T-helper 2 cell (primary cell): ENCODE measurements at regions not wholly inside any gene's neighbourhood (a gene's known extent, or its start where the extent isn't known, plus 50 kb on each side); places are given as distances from the start of the nearest gene placed in this dataset.

ENCODE experiments used
- DNase-seq, 5 experiments: peaks; one replicate each; pipeline versions ENCODE4 v3.0.0 to v3.0.0-alpha.2; 2012 to 2022

DNA sequence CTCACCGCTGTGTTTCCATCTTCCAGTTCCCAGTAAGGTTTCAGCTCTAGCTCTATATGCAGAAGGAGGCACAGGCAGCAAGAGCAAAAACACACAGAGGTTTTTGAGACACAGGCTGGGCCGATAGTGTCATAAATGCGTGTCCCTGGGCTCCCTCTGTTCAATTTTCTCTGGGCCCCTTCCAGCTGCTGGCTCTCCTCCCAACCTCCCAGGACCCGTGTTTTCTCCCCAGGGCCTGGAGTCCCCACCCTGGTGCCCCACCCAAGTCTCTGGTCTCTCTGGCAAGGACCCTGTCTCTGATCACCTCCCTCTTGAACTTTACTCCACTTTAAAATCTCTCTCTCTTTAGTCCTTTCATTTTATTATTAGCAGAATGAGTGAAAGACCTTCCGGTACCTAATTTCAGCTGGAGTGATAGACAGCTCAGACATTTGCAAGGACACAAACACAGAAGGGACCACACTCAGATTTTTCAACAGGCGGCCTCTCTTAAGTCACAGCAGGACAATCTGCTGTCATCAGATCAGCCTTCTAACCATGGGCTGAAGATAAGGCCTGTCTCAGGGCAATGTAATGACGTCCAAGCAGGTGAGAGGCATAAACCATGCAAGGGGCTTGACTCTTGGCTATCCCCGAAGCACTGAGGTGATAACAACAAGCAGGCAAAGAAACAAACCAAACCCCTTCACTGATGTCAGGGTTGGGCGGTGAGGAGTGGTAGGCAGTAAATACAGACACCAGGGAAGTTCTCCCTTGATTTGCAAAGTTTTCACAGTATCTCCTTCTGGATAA is 190.0 kb upstream of the IRS2 start:
- DNase-seq, result no peak

DNA sequence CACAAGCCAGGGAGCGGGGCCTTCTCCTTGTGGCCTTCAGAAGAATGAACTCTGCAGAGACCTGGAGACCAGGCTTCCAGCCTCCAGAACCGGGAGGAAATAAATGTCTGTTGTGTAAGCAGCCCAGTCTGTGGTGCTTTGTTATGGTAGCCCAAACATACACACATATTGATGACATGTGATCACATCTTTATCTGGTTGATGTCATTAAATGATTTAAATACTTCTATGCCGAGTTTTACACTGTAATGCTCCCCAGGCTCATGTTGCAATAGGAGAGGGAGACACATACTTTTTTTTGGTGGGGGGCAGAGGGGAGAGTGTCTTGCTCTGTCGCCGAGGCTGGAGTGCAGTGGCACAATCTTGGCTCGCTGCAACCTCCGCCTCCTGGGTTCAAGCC is 188.0 kb upstream of the IRS2 start:
- DNase-seq, result no peak

DNA sequence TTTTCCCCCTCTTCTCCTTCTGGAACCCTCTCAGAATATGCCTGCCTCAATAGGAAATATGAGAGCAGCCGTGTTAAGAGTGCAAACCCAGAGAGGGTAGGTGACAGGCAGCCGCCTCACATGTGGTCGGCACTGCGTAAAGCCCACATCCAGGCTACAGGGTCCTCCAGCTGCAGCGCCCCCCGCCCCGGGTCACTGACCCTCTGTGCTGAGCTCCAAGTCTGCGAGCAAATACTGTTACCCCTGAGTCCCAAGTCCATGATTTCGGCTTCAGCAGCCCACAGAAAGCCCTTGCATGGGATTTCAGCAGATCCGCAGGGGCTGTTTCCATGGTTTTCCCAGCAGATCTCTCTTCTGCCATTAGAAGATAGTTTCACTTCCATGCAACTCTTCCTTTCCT is 186.9 kb upstream of the IRS2 start:
- DNase-seq, result no peak

DNA sequence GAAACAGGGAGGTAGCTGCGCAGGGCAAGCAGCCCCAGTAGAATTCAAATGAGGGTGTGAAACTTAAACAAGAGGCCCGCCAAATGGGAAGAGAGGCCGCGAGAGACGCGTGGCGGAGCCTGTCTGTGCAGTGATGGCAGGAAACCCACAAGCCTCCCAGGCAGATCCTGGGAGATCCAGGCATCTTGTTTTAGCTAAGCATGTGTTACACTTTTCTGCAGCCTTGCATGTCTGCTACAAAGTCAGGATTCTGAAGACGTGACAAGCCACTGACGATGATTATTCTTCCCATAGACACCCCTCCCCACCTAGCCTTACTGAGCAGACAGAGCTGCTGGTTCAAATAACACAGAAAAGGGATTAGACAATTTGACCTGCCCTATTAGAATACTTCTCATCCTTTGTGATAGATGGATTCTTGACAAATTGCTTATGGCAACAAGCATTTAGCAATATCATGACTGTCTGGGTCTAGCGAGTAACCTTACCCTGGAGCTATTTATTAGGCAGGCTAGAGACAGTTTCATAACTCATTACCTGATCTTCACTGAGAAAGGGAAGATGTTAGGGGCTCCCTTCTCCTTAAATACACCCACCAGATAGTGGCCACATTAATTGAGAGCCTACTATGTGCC is 185.2 kb upstream of the IRS2 start:
- DNase-seq, result no peak

DNA sequence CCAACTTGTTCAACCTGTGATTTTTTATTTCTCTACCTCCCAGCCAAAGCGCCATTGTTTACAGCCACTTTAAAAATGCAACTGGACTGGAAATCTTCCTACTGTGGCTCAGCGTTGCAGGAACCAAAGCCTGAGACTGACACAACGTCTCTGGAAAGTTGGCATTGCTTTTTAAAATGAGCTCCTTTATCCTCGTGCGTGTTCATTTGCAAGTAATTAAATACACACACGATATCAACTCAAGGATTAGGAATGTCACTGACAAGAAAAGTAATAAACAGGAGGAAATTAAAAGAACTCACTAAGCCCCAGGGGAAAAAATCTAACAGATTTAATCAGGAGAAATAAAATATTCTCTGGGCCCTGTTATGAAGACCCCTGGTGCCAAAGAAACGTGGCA is 184.6 kb upstream of the IRS2 start:
- no peak for DNase-seq

DNA sequence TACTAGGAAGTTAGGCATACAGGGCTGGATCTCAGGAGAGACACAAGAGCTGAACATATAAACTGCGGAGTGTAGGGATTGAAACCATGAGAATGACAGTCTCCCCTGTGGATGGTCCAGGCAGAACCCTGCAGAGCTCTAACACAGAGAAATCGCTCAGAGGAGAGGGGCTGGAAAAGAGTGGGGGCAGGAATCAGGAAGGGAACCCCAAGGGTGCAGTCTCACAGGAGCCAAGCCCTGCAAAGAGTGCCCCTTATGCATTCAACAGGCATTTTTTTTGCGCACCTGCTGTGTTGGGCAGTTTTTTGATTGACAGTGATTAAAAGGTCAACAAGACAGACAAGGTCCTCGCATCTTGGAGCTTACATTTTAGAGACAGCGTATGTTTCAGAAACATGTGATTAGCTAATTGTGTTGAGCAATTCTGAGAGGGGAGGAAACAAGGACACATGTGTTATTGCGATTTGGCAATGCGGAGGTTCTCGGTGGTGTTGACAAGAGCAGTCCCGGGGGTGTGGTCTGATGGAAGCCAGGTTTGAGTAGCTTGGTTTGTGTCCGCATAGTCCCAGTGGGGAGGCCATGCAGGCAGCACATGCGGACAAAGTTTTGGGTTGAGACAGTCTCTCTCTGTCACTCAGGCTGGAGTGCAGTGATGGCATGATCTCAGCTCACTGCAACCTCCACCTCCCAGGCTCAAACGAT is 182.6 kb upstream of the IRS2 start:
- no peak for DNase-seq

DNA sequence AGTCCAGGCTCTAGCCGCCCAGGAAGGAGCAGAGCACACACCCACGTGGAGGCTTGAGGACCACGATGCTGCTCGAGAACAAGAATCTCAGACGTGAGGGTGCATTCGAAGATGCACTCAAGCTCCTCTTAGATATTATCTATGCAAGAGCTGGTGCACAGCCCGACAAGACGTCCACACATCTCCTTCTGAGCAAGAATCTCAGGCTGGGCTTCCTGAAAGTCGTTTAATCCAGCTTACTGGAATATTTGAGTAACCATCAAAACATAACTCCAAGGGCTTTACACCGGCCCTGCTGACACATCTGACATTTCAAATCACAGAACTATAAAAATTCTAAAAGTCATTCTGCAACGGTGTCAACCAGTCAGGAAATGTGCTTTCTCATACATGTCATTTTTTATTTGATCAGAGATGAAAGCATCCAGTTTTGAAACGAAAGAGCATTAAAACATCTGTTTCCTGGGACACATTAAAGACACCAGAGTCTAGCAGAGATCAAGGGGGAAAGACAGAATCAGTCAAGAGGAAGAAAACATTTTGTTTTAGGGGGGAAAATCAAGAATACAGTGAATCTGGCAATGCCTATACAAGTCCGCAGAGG is 177.7 kb upstream of the IRS2 start:
- DNase-seq, result no peak

DNA sequence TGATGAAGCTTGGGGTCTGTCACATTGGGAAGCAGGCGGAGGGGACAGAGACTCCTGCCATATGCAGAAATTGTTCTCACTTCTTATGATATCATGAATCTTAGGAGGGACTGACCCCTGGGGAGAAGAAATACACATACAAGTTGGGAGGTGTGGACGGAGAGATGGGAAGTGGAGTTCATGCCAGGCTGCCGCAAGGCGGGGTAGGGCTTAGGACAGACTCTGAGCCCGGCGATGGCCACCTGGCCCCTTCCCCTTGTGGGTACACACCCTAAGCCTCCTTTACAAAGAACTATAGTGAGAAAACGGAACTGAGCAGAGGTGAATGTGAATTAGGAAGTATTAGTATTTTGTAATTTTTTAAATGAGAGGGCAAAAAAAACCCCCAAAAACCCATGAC is 177.0 kb upstream of the IRS2 start:
- no peak for DNase-seq

DNA sequence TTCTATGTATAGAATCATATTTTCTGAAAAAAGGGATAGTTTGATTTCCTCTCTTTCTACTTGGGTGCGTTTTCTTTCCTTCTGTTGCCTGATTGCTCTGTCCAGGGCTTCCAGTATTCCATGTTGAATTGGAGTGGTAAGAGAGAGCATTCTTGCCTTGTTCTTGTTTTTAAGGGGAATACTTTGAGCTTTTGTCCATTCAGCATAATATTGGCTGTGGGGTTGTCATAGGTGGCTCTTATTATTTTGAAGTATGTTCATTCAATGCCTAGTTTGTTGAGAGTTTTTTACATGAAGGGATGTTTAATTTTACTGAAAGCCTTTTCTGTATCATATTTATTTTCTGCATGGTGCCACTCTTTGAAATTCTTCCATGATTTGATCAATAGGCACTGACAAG is 173.5 kb upstream of the IRS2 start:
- DNase-seq, result no peak

DNA sequence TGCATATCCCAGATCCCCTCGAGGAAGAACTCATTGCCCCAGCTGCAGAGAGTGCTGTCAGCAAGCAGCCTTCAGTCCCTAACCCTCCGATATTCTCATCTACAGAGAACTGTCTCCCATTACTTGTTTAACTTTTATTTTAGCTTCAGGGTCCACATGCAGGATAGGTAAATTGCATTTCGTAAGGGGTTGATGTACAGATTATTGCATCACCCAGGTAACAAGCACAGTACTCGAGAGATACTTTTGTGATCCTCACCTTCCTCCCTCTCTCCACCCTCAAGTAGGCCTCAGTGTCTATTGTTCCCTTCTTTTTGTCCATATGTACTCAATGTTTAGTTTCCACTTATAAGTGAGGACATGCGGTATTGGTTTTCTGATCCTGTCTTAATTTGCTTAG is 171.5 kb upstream of the IRS2 start:
- DNase-seq, result no peak

DNA sequence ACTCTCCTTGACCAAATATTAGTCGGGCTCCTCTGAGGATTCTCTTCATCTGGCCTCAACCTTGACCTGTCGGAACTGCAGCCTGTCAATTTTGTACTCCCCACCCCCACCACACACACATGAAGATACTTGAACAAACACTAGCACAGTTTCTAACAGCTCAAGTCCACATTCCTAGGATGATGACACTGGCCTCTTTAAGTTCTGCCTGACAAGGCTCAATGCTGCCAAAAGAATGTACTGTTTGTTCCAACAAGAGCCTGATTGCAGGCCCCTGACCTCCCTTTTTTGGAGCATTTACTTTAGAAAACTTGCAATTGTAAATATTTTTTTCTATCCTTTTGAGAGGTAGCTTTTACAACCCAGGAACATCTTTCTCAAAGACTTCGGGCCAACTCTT is 169.2 kb upstream of the IRS2 start:
- no peak for DNase-seq

DNA sequence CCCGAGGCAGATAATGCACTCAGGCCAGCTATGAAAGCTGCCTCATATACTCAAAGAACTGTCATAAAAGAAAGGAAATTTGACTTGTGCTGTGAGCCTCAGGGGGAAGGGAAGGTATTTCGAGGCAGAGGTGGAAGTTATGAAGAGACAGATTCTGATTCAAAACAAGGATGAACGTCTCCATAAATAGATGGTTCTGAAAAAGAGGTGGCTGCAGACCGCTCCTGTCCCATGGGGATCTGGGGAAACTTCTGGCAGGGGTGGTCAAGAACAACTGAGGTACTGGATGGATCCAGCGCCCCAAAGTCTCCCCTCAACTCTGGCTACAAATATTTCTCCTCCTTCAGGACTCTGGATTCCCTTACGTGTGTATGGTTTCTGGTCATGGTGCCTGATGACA is 168.1 kb upstream of the IRS2 start:
- no peak for DNase-seq

DNA sequence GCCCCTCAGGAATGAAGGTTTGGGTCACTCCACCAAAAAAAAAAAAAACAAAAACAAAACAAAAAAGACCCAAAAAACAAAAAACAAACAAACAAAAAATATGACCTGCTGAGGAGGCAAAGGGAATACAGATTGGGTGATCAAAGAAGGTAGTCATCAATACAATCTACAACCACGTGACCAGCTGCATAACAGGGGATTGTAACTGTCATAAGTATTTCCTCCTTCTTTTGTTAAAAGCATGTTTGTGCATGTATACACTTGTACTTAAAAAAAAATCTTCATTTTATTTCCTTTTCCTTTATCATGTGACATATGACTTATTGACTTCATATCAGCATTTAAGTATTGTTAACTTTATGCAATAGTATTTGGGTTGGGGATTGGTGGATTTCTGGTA is 165.1 kb upstream of the IRS2 start:
- DNase-seq, result no peak

DNA sequence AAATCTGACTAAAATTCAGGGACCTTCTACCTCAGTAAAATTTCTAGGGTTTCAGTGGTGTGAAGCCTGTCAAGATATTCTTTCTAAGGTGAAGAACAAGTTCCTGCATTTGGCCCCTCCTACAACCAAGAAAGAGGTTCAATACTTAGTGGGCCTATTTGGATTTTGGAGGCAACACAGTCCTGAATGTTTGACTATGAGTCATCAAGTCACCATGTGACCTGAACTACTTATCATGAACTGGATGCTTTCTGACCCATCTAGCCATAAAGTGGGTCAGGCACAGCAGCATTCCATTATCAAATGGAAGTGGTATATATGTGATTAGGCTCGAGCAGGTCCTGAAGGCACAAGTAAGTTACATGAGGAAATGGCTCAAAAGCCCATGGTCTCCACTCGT is 163.0 kb upstream of the IRS2 start:
- DNase-seq, result no peak

DNA sequence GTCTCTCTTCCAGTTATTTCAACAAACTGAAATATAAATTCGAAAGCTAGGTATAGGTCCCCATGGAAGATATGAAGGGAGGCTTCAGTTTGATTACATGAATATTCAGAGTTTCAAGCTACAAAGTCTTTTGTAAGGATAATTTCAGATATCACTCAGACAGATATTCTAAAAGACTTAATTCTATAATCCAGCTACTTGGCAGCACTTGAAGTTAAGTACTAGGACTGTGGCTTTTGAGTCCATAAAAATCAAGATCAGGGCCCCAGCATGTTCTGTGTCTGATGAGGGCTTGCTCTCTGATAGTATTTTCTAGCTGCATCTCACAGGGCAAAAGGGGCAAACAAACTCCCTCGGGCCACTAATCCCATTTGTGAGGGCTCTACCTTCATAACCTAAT is 160.6 kb upstream of the IRS2 start:
- DNase-seq, result no peak

DNA sequence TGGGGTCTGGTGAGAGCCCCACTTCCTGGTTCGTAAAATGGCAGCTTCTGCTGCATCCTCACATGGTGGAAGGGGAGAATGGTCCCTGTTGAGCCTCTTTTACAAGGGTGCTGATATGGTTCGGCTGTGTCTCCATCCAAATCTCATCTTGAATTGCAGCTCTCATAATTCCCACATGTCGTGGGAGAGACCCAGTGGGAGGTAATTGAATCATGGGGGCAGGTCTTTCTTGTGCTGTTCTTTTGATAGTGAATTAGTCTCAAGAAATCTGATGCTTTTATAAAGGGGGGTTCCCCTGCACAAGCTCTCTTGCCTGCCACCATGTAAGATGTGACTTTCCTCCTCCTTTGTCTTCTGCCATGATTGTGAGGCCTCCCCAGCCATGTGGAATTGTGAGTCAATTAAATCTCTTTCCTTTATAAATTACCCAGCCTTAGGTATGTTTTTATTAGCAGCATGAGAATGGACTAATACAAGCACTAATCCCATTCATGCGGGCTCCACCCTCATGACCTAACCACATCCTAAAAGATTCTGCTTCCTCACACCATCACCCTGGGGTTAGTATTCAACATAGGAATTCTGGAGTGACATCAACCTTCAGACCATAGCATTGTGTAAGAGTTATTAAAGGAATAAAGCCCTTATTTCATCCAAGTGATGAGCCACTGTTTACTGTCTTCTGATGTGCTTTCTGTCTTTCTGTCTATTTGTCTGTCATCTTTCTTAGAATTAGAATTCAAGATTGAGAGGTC is 159.0 kb upstream of the IRS2 start:
- DNase-seq, result no peak

DNA sequence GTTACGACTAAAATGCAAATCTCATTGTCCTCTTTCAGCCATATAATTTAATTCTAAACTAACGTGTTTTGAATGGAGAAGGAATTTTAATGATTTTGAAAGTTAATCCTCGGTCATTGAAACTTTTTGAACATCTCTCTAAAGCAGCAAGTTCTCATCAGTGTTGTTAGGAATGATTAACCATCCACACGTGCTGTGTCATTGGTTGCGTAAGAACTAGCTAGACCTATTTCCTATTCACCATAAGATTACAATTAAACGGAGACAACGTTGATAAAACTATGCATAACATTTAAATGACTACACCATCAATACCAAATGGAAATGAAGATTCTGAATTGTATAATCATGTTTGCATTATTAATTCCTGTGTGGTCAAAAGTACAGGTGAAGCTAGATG is 155.6 kb upstream of the IRS2 start:
- no peak for DNase-seq

DNA sequence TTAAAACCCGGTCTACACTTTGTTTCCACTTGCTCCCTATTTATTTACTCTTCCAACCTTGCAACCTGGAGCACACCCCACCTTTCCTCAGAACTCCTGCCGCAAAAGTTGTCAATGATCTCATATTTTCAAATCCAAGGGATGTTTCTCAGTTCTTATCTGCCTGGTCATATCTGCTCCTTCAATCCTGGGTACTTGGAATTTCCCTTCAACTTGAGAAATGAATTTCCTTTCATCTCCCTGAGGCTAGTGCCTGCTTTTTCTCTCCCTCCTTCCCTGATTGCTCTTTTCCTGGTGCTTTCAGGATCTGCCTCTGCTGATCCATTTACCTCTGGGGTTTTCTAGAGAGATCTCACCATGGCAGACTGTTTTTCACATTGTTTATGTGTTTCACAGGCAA is 154.8 kb upstream of the IRS2 start:
- DNase-seq, result no peak

DNA sequence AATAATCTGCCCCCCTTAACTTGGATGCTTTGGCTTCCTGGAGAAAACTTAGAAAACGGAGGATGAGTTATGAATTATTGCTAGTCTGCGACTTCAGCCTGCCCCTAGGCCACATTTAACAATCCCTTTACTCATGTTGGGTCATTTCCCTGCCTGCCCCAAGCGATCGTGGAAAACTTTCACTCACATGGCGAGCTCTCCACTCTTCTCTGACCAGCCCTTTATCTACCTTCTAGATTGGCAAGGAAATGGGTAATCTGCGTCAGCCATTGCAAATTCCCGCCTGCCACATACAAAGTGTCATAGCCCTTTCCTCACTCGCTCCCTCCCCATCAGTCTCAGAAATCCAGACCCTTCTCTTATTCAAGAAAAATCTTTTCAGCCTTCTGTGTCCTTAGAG is 154.3 kb upstream of the IRS2 start:
- no peak for DNase-seq

DNA sequence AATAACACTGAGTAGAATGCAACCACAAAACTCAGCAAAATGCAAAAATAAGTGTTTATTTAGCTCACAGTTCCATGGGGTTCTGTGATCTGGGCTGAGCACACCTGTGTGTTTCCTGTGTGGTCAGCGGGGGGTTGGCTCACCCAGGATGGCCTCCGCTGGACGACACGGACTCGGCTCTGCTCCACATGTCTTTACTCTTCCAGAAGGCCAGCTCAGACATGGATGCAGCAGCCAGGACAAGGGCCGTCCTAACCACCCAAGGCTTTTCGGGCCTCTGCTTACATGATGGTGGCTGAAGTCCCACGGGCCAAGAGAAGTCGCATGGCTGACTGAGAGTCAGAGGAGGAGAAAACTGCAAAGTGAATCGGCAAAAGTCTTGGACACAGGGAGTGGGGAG is 153.5 kb upstream of the IRS2 start:
- no peak for DNase-seq

DNA sequence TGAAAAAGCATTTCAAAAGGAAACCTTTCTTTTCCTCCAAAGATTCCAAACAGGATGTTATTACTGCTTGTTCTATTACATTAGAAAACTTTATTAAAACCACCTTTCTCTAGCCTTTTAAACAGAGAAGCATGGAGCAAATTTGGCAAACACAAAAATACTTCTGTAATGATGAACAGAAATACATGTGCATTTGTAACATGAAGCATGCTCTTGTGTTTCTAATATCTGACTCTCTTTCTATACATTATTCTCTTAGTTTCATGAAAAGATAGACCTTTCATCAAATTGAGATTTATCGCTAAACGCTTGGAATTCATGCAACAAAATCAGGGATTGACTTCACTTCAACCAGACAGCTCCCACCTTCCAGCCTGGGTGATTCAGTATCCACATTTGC is 152.8 kb upstream of the IRS2 start:
- DNase-seq, result no peak

DNA sequence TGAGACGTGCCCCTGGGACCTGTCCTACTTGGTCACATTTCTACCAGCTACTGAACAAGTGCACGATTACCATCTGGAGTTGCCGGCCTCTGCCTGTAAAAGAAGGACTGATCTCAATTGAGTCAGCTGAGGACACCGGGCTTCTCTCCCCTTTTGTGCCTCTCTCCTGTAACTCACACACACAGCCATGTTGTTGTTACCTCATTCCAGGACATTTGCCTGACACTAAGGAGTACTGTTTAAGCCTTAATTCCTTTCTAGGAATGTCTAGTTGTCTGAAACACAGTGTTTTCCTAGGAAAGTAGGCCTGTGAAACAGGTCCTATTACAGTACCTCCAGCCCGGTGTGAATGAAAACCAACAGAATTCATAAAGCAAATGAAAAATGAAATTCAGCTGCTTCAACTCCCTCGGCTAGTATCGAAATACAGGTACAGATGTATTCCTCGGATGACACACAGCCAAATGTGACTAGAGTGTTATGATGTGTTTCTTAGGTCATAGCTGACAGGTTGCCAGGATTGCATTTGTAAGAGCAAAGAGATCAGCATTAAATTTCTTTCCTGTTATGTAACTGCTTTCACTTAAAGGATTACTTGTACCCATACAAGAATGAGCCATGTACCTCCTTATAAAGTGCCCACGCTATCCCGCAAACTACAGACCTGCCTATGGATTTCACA is 152.0 kb upstream of the IRS2 start:
- DNase-seq, result no peak
